IMR-90 (cell line): ENCODE measurements at regions not wholly inside any gene's neighbourhood (a gene's known extent, or its start where the extent isn't known, plus 50 kb on each side); places are given as distances from the start of the nearest gene placed in this dataset.

Source experiments
- ATAC-seq: fragments of 200-7000 bp; cut with Tn5 transposase; 2 replicates; pipeline ENCODE4 v1.9.1; 2020; ENCODE audit warnings: low read depth, mild to moderate bottlenecking, moderate library complexity
- BruUV-seq: library from RNA; stranded (reverse); fragments of 400-500 nt; replicated peaks from 2 replicates; lab custom pipeline; 2021; lab: Mats Ljungman, UMichigan
- CTCF ChIA-PET: fragments of 300-600 bp; formaldehyde crosslinking; extraction: SDS; loops from one replicate; lab custom pipeline; 2021; ENCODE audit warnings: antibody characterized with exemption; lab: Yijun Ruan, JAX
- POLR2A ChIA-PET: fragments of 300-600 bp; sonication (Branson Sonifier 250); formaldehyde crosslinking; loops from one replicate; lab custom pipeline; 2022; ENCODE audit warnings: antibody characterized with exemption; ENCODE audit not compliant: unreplicated experiment; lab: Charles Lee
- DNase-seq: peaks from one replicate; pipeline ENCODE4 v3.0.0; 2013
- H2AFZ ChIP-seq: replicated peaks from 2 replicates; pipeline ENCODE3; 2013; ENCODE audit warnings: low read length, mild to moderate bottlenecking; ENCODE audit not compliant: poor library complexity
- H2AK5ac ChIP-seq: 2 replicates; pipeline ENCODE4 v1.6.1; 2013; ENCODE audit warnings: low read depth, low read length, inconsistent platforms
- H2AK9ac ChIP-seq: replicated peaks from 2 replicates; pipeline ENCODE3; 2013; ENCODE audit warnings: mild to moderate bottlenecking, low read depth, low read length, moderate library complexity; ENCODE audit not compliant: poor library complexity
- H2BK120ac ChIP-seq: 2 replicates; pipeline ENCODE4 v1.6.1; 2013; ENCODE audit warnings: low read depth, low read length, inconsistent platforms
- H2BK15ac ChIP-seq: 3 replicates; pipeline ENCODE4 v1.6.1; 2013; ENCODE audit warnings: low read depth, low read length, inconsistent platforms
- H2BK20ac ChIP-seq: 2 replicates; pipeline ENCODE4 v1.6.1; 2013; ENCODE audit warnings: low read depth, mild to moderate bottlenecking, inconsistent platforms, low read length, moderate library complexity
- H2BK5ac ChIP-seq: 2 replicates; pipeline ENCODE4 v1.6.1; 2013; ENCODE audit warnings: mild to moderate bottlenecking, low read depth, low read length, inconsistent platforms; ENCODE audit not compliant: poor library complexity, severe bottlenecking
- H3K14ac ChIP-seq: replicated peaks from 2 replicates; pipeline ENCODE4 v1.6.1; 2013; ENCODE audit warnings: low read depth, low read length, inconsistent platforms
- H3K18ac ChIP-seq: 2 replicates; pipeline ENCODE4 v1.6.1; 2013; ENCODE audit warnings: low read depth, low read length, control low read depth
- H3K23ac ChIP-seq: 2 replicates; pipeline ENCODE4 v1.6.1; 2013; ENCODE audit warnings: low read depth, low read length, inconsistent platforms
- H3K27ac ChIP-seq: 2 replicates; pipeline ENCODE4 v1.5.1; 2013; ENCODE audit warnings: mild to moderate bottlenecking, control low read depth, low read length; ENCODE audit not compliant: insufficient read depth
- H3K27me3 ChIP-seq: 2 replicates; pipeline ENCODE4 v1.6.1; 2013; ENCODE audit warnings: low read length; ENCODE audit not compliant: control insufficient read depth, insufficient read depth
- H3K36me3 ChIP-seq: 2 replicates; pipeline ENCODE4 v1.6.1; 2013; ENCODE audit warnings: low read length, mixed read lengths; ENCODE audit not compliant: control insufficient read depth, insufficient read depth
- H3K4ac ChIP-seq: 2 replicates; pipeline ENCODE4 v1.6.1; 2013; ENCODE audit warnings: low read depth, low read length, inconsistent platforms
- H3K4me1 ChIP-seq: 2 replicates; pipeline ENCODE4 v1.6.1; 2013; ENCODE audit warnings: low read length, mixed read lengths; ENCODE audit not compliant: control insufficient read depth, insufficient read depth
- H3K4me2 ChIP-seq: 2 replicates; pipeline ENCODE4 v1.6.1; 2013; ENCODE audit warnings: low read depth, mild to moderate bottlenecking, control low read depth, low read length, moderate library complexity
- H3K4me3 ChIP-seq: 2 replicates; pipeline ENCODE4 v1.5.1; 2013; ENCODE audit warnings: low read depth, mild to moderate bottlenecking, control low read depth, low read length, moderate library complexity; ENCODE audit not compliant: insufficient read depth
- H3K56ac ChIP-seq: 2 replicates; pipeline ENCODE4 v1.6.1; 2013; ENCODE audit warnings: low read length, inconsistent platforms; ENCODE audit not compliant: insufficient read depth; ENCODE audit errors: extremely low read depth
- H3K79me1 ChIP-seq, 2 experiments: 2 replicates each; pipeline ENCODE4 v1.6.1; 2013; ENCODE audit warnings: low read length in 2 of 2, inconsistent platforms in 1 of 2, low read depth in 1 of 2
- H3K9ac ChIP-seq: 2 replicates; pipeline ENCODE4 v1.6.1; 2013; ENCODE audit warnings: low read depth, low read length, control low read depth
- H3K9me1 ChIP-seq: 2 replicates; pipeline ENCODE4 v1.6.1; 2013; ENCODE audit warnings: low read length, inconsistent platforms; ENCODE audit not compliant: insufficient read depth
- H3K9me3 ChIP-seq: 2 replicates; pipeline ENCODE4 v1.6.1; 2013; ENCODE audit warnings: low read length; ENCODE audit not compliant: control insufficient read depth, insufficient read depth
- H4K20me1 ChIP-seq: 2 replicates; pipeline ENCODE4 v1.6.1; 2013; ENCODE audit warnings: low read length, inconsistent platforms; ENCODE audit not compliant: insufficient read depth
- H4K5ac ChIP-seq: 2 replicates; pipeline ENCODE4 v1.6.1; 2013; ENCODE audit warnings: mild to moderate bottlenecking, low read depth, low read length, control low read depth
- H4K8ac ChIP-seq, 2 experiments: 2 replicates each; pipeline ENCODE4 v1.6.1; 2013; ENCODE audit warnings: low read depth in 2 of 2, low read length in 2 of 2, control low read depth in 1 of 2, inconsistent platforms in 1 of 2
- H4K91ac ChIP-seq: 2 replicates; pipeline ENCODE4 v1.6.1; 2013; ENCODE audit warnings: low read depth, low read length, inconsistent platforms; ENCODE audit not compliant: insufficient read depth
- CEBPB ChIP-seq: IDR thresholded peaks from 2 replicates; pipeline ENCODE4 v1.6.1; 2012; ENCODE audit warnings: low read depth, low read length, improper control_type of control experiment
- CTCF ChIP-seq: conservative IDR thresholded peaks from 2 replicates; pipeline ENCODE4 v1.5.1; 2012; ENCODE audit warnings: mild to moderate bottlenecking, low read depth, low read length, improper control_type of control experiment
- ELK1 ChIP-seq: fragments of 150-350 bp; IDR thresholded peaks from 2 replicates; pipeline ENCODE4 v1.6.1; 2016; ENCODE audit warnings: low read depth, mild to moderate bottlenecking, low read length, moderate library complexity, borderline replicate concordance
- FOS ChIP-seq: fragments of 150-350 bp; IDR thresholded peaks from 2 replicates; pipeline ENCODE4 v1.6.1; 2016; ENCODE audit warnings: low read depth, low read length
- NFE2L2 ChIP-seq: fragments of 150-350 bp; IDR thresholded peaks from 2 replicates; pipeline ENCODE4 v1.6.1; 2016; ENCODE audit warnings: low read depth, mild to moderate bottlenecking, low read length
- dilution Hi-C: fragments of 300-500 bp; cut with HindIII; formaldehyde crosslinking; loops from one replicate; pipeline ENCODE4 v1.14.3; 2018; ENCODE audit warnings: low sequenced_read_pairs; ENCODE audit not compliant: unreplicated experiment
- in situ Hi-C: fragments of 300-500 bp; cut with MboI; formaldehyde crosslinking; loops from 3 replicates; pipeline ENCODE4 v1.14.3; 2019; ENCODE audit warnings: low sequenced_read_pairs, inconsistent platforms, mixed read lengths
- intact Hi-C: fragments of 100-400 bp; cut with micrococcal nuclease; formaldehyde crosslinking; loops from 2 replicates; pipeline ENCODE4 v1.10.0; 2022

- DNase-seq, result no peak
Observed at GRCh38 chr15:95485367-95485766, 845.1 kb upstream of the NR2F2 start.

More at GRCh38 chr15:95485367-95485766, 845.1 kb upstream of the NR2F2 start:
- no peaks in the 10 kb centered on the region for H3K9me1 ChIP-seq
- CTCF ChIA-PET, result no interaction called here
- no peak overlapping the region for H3K9ac ChIP-seq
- H2AK9ac ChIP-seq, result no peak overlapping the region
- H3K4me1 ChIP-seq, result no peaks in the 10 kb centered on the region
- no peaks in the 10 kb centered on the region for H3K27me3 ChIP-seq
- H4K8ac ChIP-seq, result no peak overlapping the region
- BruUV-seq, result no TSS peak
- intact Hi-C loops, result no loop called here
- POLR2A ChIA-PET, result no interaction called here
- H2BK20ac ChIP-seq, result no peak overlapping the region
- no peak overlapping the region for H4K5ac ChIP-seq
- no peak overlapping the region for H2AFZ ChIP-seq
- no peaks in the 10 kb centered on the region for H4K20me1 ChIP-seq
- no peak overlapping the region for H3K56ac ChIP-seq
- no peak overlapping the region for H3K4ac ChIP-seq
- H2BK120ac ChIP-seq, result no peak overlapping the region
- in situ Hi-C loops, result no loop called here
- H3K36me3 ChIP-seq, result no peaks in the 10 kb centered on the region
- TF ChIP-seq CTCF, result no peak
- TF ChIP-seq ELK1, result no peak
- TF ChIP-seq FOS, result no peak
- no peak for TF ChIP-seq NFE2L2
- TF ChIP-seq CEBPB, result no peak
- H3K4me3 ChIP-seq, result no peak overlapping the region
- H3K23ac ChIP-seq, result no peak overlapping the region
- dilution Hi-C loops, result no loop called here
- no peak overlapping the region for H3K4me2 ChIP-seq
- H2AK5ac ChIP-seq, result no peak overlapping the region
- H3K18ac ChIP-seq, result no peak overlapping the region
- H4K91ac ChIP-seq, result no peak overlapping the region
- H3K27ac ChIP-seq, result no peak overlapping the region
- H2BK15ac ChIP-seq, result no peak overlapping the region
- no peak overlapping the region for H2BK5ac ChIP-seq
- H3K9me3 ChIP-seq, result no peaks in the 10 kb centered on the region
- H3K79me1 ChIP-seq, result no peaks in the 10 kb centered on the region
- no peak for ATAC-seq
- no peak overlapping the region for H3K14ac ChIP-seq
